GM23338 (cell line): ENCODE measurements at regions not wholly inside any gene's neighbourhood (a gene's known extent, or its start where the extent isn't known, plus 50 kb on each side); places are given as distances from the start of the nearest gene placed in this dataset.

Experiments
- ATAC-seq: fragments of 200-7000 bp; cut with Tn5 transposase; 3 replicates; pipeline ENCODE4 v1.9.1; 2020
- DNase-seq: peaks from one replicate; pipeline ENCODE4 v3.0.0-alpha.2; 2015; ENCODE audit warnings: low spot score
- H2AFZ ChIP-seq: fragments of 200-600 bp; sonication (generic); 2 replicates; pipeline ENCODE4 v1.8.0; 2016; ENCODE audit warnings: antibody characterized with exemption, mild to moderate bottlenecking, moderate library complexity
- H3F3A ChIP-seq: fragments of 200-600 bp; sonication (generic); replicated peaks from 2 replicates; pipeline ENCODE4 v1.8.0; 2017; ENCODE audit warnings: antibody characterized with exemption, mixed run types, low read depth
- H3K27ac ChIP-seq: fragments of 200-600 bp; sonication (generic); 2 replicates; pipeline ENCODE4 v1.6.1; 2016; ENCODE audit warnings: low read depth
- H3K27me3 ChIP-seq: fragments of 200-600 bp; sonication (generic); 2 replicates; pipeline ENCODE4 v1.8.0; 2016; ENCODE audit warnings: mild to moderate bottlenecking, mixed run types, moderate library complexity; ENCODE audit not compliant: insufficient read depth
- H3K36me3 ChIP-seq: fragments of 200-600 bp; sonication (generic); 2 replicates; pipeline ENCODE4 v1.8.0; 2016; ENCODE audit warnings: mild to moderate bottlenecking; ENCODE audit not compliant: insufficient read depth
- H3K4me1 ChIP-seq: fragments of 200-600 bp; sonication (generic); 2 replicates; pipeline ENCODE4 v1.8.0; 2016; ENCODE audit warnings: mild to moderate bottlenecking, moderate library complexity; ENCODE audit not compliant: insufficient read depth
- H3K4me2 ChIP-seq: fragments of 200-600 bp; sonication (generic); 2 replicates; pipeline ENCODE4 v1.7.1; 2017; ENCODE audit warnings: mixed run types
- H3K4me3 ChIP-seq: fragments of 200-600 bp; sonication (generic); 2 replicates; pipeline ENCODE4 v1.6.1; 2016; ENCODE audit warnings: mixed run types
- H3K79me2 ChIP-seq: fragments of 200-600 bp; sonication (generic); replicated peaks from 2 replicates; pipeline ENCODE4 v1.8.0; 2017; ENCODE audit warnings: mild to moderate bottlenecking; ENCODE audit not compliant: insufficient read depth
- H3K9me2 ChIP-seq: fragments of 200-600 bp; sonication (generic); 2 replicates; pipeline ENCODE4 v1.8.0; 2017; ENCODE audit not compliant: insufficient read depth
- H4K20me1 ChIP-seq: fragments of 200-600 bp; sonication (generic); replicated peaks from 2 replicates; pipeline ENCODE4 v1.8.0; 2017; ENCODE audit warnings: mild to moderate bottlenecking; ENCODE audit not compliant: insufficient read depth
- H3K27ac Mint-ChIP-seq: 2 replicates; pipeline ENCODE4 v1.8.0; 2020; ENCODE audit warnings: inconsistent platforms, mild to moderate bottlenecking, moderate library complexity, mixed read lengths
- H3K27me3 Mint-ChIP-seq: 3 replicates; pipeline ENCODE4 v1.8.0; 2022; ENCODE audit warnings: low read depth, mild to moderate bottlenecking, moderate library complexity, mixed read lengths, inconsistent platforms; ENCODE audit not compliant: insufficient read depth, poor library complexity
- H3K36me3 Mint-ChIP-seq: 3 replicates; pipeline ENCODE4 v1.8.0; 2021; ENCODE audit warnings: low read depth, mild to moderate bottlenecking, inconsistent platforms, moderate library complexity, mixed read lengths
- H3K4me1 Mint-ChIP-seq: 3 replicates; pipeline ENCODE4 v1.8.0; 2020; ENCODE audit warnings: mild to moderate bottlenecking, inconsistent platforms, mixed read lengths
- H3K4me3 Mint-ChIP-seq: 3 replicates; pipeline ENCODE4 v1.8.0; 2021; ENCODE audit warnings: moderate library complexity, mild to moderate bottlenecking, inconsistent platforms, mixed read lengths
- H3K9me3 Mint-ChIP-seq: 3 replicates; pipeline ENCODE4 v1.8.0; 2020; ENCODE audit warnings: moderate library complexity, mild to moderate bottlenecking, inconsistent platforms, mixed read lengths
- CREB1 ChIP-seq: fragments of 250-450 bp; sonication (Bioruptor Pico); IDR thresholded peaks from 2 replicates; pipeline ENCODE4 v1.5.0; 2020; ENCODE audit warnings: low read depth, mild to moderate bottlenecking, moderate library complexity
- CTCF ChIP-seq, 2 experiments: fragments of 200-600 bp in 1 of 2; sonication (generic) in 1 of 2; conservative IDR thresholded peaks; 2 replicates each; pipeline versions ENCODE4 v1.5.1 to v1.6.1; 2016 to 2017; ENCODE audit warnings: antibody characterized with exemption in 2 of 2, low read depth in 2 of 2, mild to moderate bottlenecking in 2 of 2, moderate library complexity in 1 of 2
- JUNB ChIP-seq: IDR thresholded peaks from one replicate; pipeline ENCODE4 v1.6.1; 2016; ENCODE audit warnings: antibody characterized with exemption; ENCODE audit not compliant: unreplicated experiment
- REST ChIP-seq: IDR thresholded peaks from one replicate; pipeline ENCODE4 v1.6.1; 2018; ENCODE audit warnings: antibody characterized with exemption; ENCODE audit not compliant: unreplicated experiment
- STAT1 ChIP-seq: IDR thresholded peaks from one replicate; pipeline ENCODE4 v1.6.1; 2016; ENCODE audit warnings: antibody characterized with exemption; ENCODE audit not compliant: unreplicated experiment
- ZNF114 ChIP-seq: fragments of 250-450 bp; sonication (Bioruptor Pico); IDR thresholded peaks from 2 replicates; pipeline ENCODE4 v1.5.0; 2020; ENCODE audit warnings: mild to moderate bottlenecking, moderate library complexity
- ZNF331 ChIP-seq: fragments of 250-450 bp; sonication (Bioruptor Pico); IDR thresholded peaks from 2 replicates; pipeline ENCODE4 v1.5.0; 2020; ENCODE audit warnings: low read depth, mild to moderate bottlenecking, moderate library complexity
- ZNF462 ChIP-seq: fragments of 250-450 bp; sonication (Bioruptor Pico); IDR thresholded peaks from 2 replicates; pipeline ENCODE4 v1.5.0; 2020; ENCODE audit warnings: mild to moderate bottlenecking, moderate library complexity

GRCh38 chr20:56851552-56851951 lies 222.4 kb downstream of the TFAP2C start (continued):
- no peak for TF ChIP-seq CTCF (conservative IDR thresholded peaks at IDR 0.05; ENCODE audit: low read depth in 2 of 2)

- Mint-ChIP-seq H3K4me3 (no peak overlapping the region), H3K36me3 (no peaks in the 10 kb centered on the region; the same call in 2 of the 3 replicates), H3K27me3 (peaks cover 12% of the 10 kb centered on the region), H3K9me3 (no peaks in the 10 kb centered on the region; the same call in 2 of the 3 replicates), H3K27ac (no peak overlapping the region), H3K4me1 (peaks cover 19% of the 10 kb centered on the region)
- no peak for DNase-seq
- no peaks in the 10 kb centered on the region for H4K20me1 ChIP-seq
- H3K36me3 ChIP-seq, result no peaks in the 10 kb centered on the region
- TF ChIP-seq ZNF331 (CRISPR knock-in tag) (no peak), CTCF (conservative IDR thresholded peaks at IDR 0.05; ENCODE audit: low read depth in 2 of 2) (no peak), STAT1 (no peak), JUNB (no peak), ZNF462 (CRISPR knock-in tag) (no peak), ZNF114 (CRISPR knock-in tag) (no peak), CREB1 (CRISPR knock-in tag) (no peak), REST (no peak)
- ATAC-seq, result no peak
- no peaks in the 10 kb centered on the region for H3K9me2 ChIP-seq
- no peaks in the 10 kb centered on the region for H3K79me2 ChIP-seq
- H2AFZ ChIP-seq, result no peak overlapping the region; the same call in 1 of the 2 replicates
- no peak overlapping the region for H3K4me2 ChIP-seq
- no peak overlapping the region for H3K27ac ChIP-seq
- H3K4me1 ChIP-seq, result peaks cover 15% of the 10 kb centered on the region
- H3K4me3 ChIP-seq, result no peak overlapping the region
- peaks cover 4% of the 10 kb centered on the region; the same call in 1 of the 2 replicates for H3K27me3 ChIP-seq
- H3F3A ChIP-seq, result no peaks in the 10 kb centered on the region
Measured at GRCh38 chr20:56855708-56856107, 226.6 kb downstream of the TFAP2C start.
